Fibroblast of skin of right biceps (primary cell): ENCODE measurements at regions not wholly inside any gene's neighbourhood (a gene's known extent, or its start where the extent isn't known, plus 50 kb on each side); places are given as distances from the start of the nearest gene placed in this dataset.

Experiments
- DNase-seq: peaks from one replicate; pipeline ENCODE4 v3.0.0-alpha.2; 2013

GRCh38 chr13:60288569-60288968, 108.5 kb upstream of the TDRD3 start:
- DNase-seq = no peak

DNA sequence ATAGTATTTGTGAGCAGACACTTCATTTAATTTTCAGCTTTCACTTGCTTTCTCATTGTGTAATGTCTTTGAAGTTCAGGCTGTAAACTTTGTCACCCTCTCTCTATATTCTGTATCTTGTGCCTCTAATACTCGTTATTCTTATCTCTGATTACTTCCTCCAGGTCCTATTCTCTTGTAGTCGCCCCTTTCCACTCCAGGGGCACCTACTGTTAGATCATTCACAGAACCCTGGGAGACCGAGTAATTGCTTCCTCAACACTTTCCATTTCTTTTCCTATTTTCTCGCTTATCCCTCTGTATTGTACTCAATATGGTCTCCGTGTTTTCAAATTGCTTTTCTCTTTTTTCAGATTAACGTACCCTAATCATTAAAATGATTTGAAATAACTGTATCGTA, 93.9 kb upstream of the TDRD3 start:
- DNase-seq = no peak

- DNase-seq = no peak
Measured at GRCh38 chr13:60311527-60311926, 85.5 kb upstream of the TDRD3 start.

- peak; percentile 1 for DNase-seq
Measured at GRCh38 chr13:60312851-60313505, 84.0 kb upstream of the TDRD3 start.

DNA sequence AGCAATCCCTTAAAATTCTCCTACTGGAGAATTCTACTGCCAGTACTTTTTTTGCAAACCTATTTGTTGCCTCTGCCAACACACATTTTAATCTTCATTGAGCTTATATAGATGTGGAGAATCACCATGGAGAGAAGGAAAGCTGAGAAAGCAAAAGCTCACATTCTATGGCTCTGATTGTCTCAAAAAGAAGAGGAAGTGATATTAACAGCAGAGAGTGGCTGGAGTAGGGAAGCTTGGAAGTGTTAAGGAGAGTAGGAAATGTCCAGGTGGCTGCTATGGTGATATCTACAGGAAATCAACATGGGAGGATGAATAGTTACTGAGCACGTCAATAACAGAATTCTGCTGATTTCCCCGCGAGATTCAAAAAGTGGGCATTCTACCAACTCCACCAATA, 78.8 kb upstream of the TDRD3 start:
- DNase-seq = no peak

DNA sequence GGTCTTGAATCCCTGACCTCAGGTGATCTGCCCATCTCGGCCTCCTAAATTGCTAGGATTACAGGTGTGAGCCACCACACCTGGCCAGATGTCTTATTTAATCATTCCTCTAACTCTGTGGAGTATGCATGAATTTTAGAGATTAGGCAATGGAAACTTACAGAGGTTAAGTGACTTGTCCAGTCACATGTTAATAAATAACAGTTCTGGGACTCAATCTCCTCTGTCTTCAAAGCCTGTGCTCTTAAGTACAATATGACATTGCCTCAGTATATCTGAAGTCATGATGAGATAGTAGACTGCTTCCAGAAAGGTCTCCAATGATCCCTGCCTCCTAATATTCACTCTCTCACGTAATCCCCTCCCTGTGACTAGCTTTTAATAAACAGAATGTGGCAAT, 72.9 kb upstream of the TDRD3 start:
- DNase-seq = no peak

- no peak for DNase-seq
Measured at GRCh38 chr13:60326273-60326672, 70.7 kb upstream of the TDRD3 start.

- DNase-seq = no peak
Measured at GRCh38 chr13:60327511-60327910, 69.5 kb upstream of the TDRD3 start.

DNA sequence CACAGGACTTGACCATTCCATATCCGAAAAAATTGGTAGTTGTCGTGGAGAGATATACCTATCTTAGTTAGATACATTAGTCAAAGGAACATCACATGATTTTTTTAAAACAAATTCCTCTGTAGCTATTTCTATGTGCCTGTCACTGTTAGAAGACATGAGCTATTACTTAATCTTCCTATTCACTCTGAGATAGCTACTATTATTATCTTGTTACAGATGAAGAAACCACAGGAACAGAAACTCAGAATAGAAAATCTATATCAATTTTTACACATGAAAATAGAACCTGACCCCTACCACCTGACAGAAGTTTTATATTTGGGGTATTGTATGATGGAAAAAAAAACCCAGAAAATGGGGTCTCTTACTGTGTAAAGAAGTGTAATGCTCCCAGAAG, 68.9 kb upstream of the TDRD3 start:
- no peak for DNase-seq

- peak; percentile 25 for DNase-seq
Measured at GRCh38 chr13:60329221-60329923, 67.6 kb upstream of the TDRD3 start.

DNA sequence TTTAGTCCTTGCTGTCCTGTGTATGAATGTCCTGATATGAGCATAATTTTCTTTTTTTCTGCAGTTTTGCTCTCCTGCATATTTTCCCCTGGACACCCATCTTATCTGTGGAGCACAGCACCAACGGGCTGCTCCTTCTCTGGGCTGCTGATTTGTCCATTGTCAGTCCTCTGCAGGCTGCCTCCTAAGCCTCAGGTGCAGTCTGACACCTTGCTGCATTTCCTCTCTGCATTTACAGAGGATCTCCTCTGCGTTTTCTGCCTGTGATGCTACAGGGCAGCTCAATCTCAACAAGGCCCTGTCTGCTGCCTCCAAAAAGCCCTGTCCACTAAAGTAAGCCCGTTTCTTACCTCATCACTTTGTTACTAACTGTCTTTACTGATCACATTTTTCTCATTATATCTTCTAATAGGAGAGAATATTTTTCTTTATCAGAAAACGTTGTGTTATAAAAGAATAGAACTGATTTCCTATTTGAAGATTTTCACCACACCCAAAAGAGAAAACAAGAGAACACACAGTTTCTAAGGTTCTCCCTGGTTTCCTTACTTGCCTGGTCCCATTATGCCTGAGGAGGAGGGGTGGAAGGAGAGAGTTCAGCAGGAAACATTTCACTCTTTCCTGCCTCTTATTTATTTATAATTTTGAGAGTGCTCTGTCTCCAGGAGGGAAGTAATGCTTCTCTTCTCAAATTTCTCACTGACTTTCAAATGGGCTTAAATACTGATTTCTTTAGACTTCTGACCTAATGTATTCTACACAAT, 65.6 kb upstream of the TDRD3 start:
- DNase-seq = no peak

DNA sequence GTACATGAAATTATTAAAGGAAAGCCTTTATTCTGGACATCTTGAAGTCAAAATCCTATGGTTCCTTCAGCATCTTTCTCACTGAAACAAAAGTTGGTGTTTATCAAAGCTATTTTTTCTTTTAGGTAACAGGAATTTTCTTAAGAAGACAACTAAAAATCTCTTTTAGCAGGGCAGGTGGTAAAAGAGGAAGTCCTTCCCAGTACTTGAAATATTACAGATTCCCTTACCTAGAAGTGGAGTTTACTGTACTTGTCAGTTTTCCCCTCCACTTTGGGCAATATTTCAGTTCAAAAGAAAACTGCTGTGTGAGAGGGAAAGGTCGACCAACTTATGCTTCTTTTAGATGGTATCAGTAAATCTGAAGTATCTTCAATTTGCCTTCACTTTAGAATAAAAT, 64.3 kb upstream of the TDRD3 start:
- DNase-seq = no peak

GRCh38 chr13:60334310-60334709, 62.7 kb upstream of the TDRD3 start:
- no peak for DNase-seq

DNA sequence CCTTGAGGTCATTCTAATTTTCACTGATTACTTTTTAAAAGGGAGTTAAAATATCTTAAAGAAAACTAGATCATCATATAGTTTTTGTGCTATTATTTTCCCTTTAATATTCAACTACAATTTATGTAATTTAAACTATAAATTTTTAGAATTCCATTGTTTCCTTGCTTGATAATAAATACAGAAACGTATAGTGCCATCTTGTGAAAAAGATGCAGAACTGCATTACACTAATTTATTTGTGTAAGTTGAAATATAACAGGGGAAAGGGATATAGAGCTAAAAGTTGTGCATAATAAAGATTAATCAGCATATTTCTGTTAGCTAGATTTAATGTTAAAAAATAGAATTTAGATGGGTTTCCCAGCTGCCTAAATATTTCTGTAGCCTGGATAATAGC, 61.5 kb upstream of the TDRD3 start:
- DNase-seq = peak; percentile 31

- DNase-seq = no peak
Measured at GRCh38 chr13:60338754-60339153, 58.3 kb upstream of the TDRD3 start.

DNA sequence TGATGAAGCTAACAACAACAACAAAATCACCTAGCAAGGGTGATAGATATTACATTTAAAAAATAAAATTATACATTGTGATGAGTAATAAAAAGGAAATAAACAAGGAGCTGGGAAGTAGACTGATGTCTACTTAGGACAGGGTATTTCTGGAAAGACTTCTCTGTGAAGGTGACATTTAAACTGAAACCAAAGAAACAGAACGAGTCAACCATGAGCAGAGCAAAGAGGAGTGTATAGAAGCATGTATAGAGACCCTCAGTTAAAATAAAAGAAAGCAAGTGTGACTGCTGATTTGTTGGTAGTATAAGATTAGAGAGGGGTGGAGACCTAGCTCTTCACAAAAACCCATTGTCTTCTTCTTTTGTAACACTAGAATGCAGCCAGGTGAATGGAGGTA, 53.0 kb upstream of the TDRD3 start:
- DNase-seq = no peak

GRCh38 chr13:60347174-60347573, 49.8 kb upstream of the TDRD3 start:
- DNase-seq = no peak
